ENCODE measurements at regions not wholly inside any gene's neighbourhood (a gene's known extent, or its start where the extent isn't known, plus 50 kb on each side); places are given as distances from the start of the nearest gene placed in this dataset.

- TF ChIP-seq CTCF (IDR thresholded peaks at IDR 0.05; ENCODE audit: extremely low read depth in 1 of 2, insufficient read depth in 1 of 2, low read depth in 1 of 2, low read length in 2 of 2) (no peak), EZH2 (IDR thresholded peaks at IDR 0.05; ENCODE audit: borderline replicate concordance, low read depth, low read length, severe bottlenecking) (no peak), MAX (IDR thresholded peaks at IDR 0.05; ENCODE audit: insufficient read depth, insufficient read length) (no peak)
Measured at GRCh38 chr20:40826699-40827098, 137.7 kb upstream of the MAFB start.
